K562 (cell line): ENCODE measurements at regions not wholly inside any gene's neighbourhood (a gene's known extent, or its start where the extent isn't known, plus 50 kb on each side); places are given as distances from the start of the nearest gene placed in this dataset.

Experiments
- ATAC-seq: fragments of 200-7000 bp; cut with Tn5 transposase; 3 replicates; pipeline ENCODE4 v1.9.1; 2020; ENCODE audit warnings: moderate library complexity
- BruUV-seq: library from RNA; stranded (reverse); fragments of 400-500 nt; replicated peaks from 2 replicates; lab custom pipeline; 2021; lab: Mats Ljungman, UMichigan
- CTCF ChIA-PET: fragments of 300-600 bp; formaldehyde crosslinking; extraction: SDS; loops from one replicate; lab custom pipeline; 2021; ENCODE audit warnings: low intra/inter-chr PET ratio; lab: Yijun Ruan, JAX
- POLR2A ChIA-PET: fragments of 300-600, 350-650 bp; sonication (Branson Sonifier 250); formaldehyde crosslinking; extraction: SDS; loops from one replicate; lab custom pipeline; 2021; ENCODE audit warnings: antibody characterized with exemption, inconsistent platforms; lab: Yijun Ruan, JAX
- DNase-seq, 4 experiments: peaks; one replicate each; pipeline versions ENCODE4 v3.0.0 to v3.0.0-alpha.2; 2011 to 2018; ENCODE audit warnings: low spot score in 3 of 4, mixed read lengths in 3 of 4; ENCODE audit errors: extremely low read depth in 1 of 4
- FAIRE-seq: peaks from 2 replicates; lab custom pipeline; 2011; peaks lifted over from hg19 to GRCh38; lab: Jason Lieb, UNC
- H2AFZ ChIP-seq: 2 replicates; pipeline ENCODE4 v1.6.0; 2011; ENCODE audit warnings: low read depth, low read length, control low read depth, inconsistent platforms
- H3K27ac ChIP-seq: fragments of 200-600 bp; 3 replicates; pipeline ENCODE4 v1.8.0; 2011; ENCODE audit warnings: low read depth, mild to moderate bottlenecking, control low read depth, inconsistent platforms, low read length, moderate library complexity, mixed read lengths; ENCODE audit errors: extremely low read depth
- H3K27me3 ChIP-seq, 2 experiments: fragments of 300-600 bp in 1 of 2; 2 replicates in 1 of 2; 3 replicates in 1 of 2; pipeline versions ENCODE4 v1.6.0 to v1.8.0; 2011; ENCODE audit warnings: inconsistent platforms in 2 of 2, low read length in 2 of 2, mild to moderate bottlenecking in 1 of 2, mixed read lengths in 1 of 2, moderate library complexity in 1 of 2; ENCODE audit not compliant: control insufficient read depth in 2 of 2, insufficient read depth in 2 of 2
- H3K36me3 ChIP-seq: fragments of 300-600 bp; 3 replicates; pipeline ENCODE4 v1.8.0; 2011; ENCODE audit warnings: mild to moderate bottlenecking, low read length, inconsistent platforms; ENCODE audit not compliant: control insufficient read depth, insufficient read depth
- H3K4me1 ChIP-seq, 2 experiments: fragments of 200-600 bp in 1 of 2; replicated peaks in 1 of 2; 2 replicates in 1 of 2; 3 replicates in 1 of 2; pipeline versions ENCODE4 v1.5.1 to v1.8.0; 2011; ENCODE audit warnings: inconsistent platforms in 2 of 2, low read length in 2 of 2, mild to moderate bottlenecking in 1 of 2, mixed read lengths in 1 of 2, moderate library complexity in 1 of 2; ENCODE audit not compliant: control insufficient read depth in 2 of 2, insufficient read depth in 2 of 2
- H3K4me2 ChIP-seq: 2 replicates; pipeline ENCODE4 v1.6.1; 2011; ENCODE audit warnings: low read length, control low read depth, inconsistent platforms, mixed read lengths; ENCODE audit not compliant: insufficient read depth
- H3K4me3 ChIP-seq: fragments of 200-600 bp; sonication (generic), shearing (Covaris generic); 2 replicates; pipeline ENCODE4 v1.5.1; 2016; ENCODE audit warnings: control low read depth, inconsistent platforms
- H3K79me2 ChIP-seq: fragments of 200-600 bp; 3 replicates; pipeline ENCODE4 v1.8.0; 2011; ENCODE audit warnings: low read length, inconsistent platforms; ENCODE audit not compliant: control insufficient read depth, insufficient read depth
- H3K9ac ChIP-seq, 2 experiments: 2 replicates each; pipeline versions ENCODE4 v1.6.0 to v1.6.1; 2011; ENCODE audit warnings: low read depth in 2 of 2, low read length in 2 of 2, control low read depth in 1 of 2, inconsistent platforms in 1 of 2, mild to moderate bottlenecking in 1 of 2, mixed read lengths in 1 of 2; ENCODE audit not compliant: insufficient read depth in 1 of 2
- H3K9me1 ChIP-seq: one replicate; pipeline ENCODE4 v1.6.0; 2011; ENCODE audit warnings: inconsistent platforms, mild to moderate bottlenecking, low read length, moderate library complexity; ENCODE audit not compliant: control insufficient read depth, insufficient read depth
- H3K9me3 ChIP-seq: replicated peaks from 2 replicates; pipeline ENCODE4 v1.5.1; 2011; ENCODE audit warnings: low read depth, low read length, inconsistent platforms; ENCODE audit not compliant: control insufficient read depth, insufficient read depth
- H4K20me1 ChIP-seq: replicated peaks from 2 replicates; pipeline ENCODE4 v1.6.1; 2011; ENCODE audit warnings: low read length, inconsistent platforms, mixed read lengths; ENCODE audit not compliant: control insufficient read depth, insufficient read depth
- CBFB ChIP-seq: sonication (generic); formaldehyde crosslinking; IDR thresholded peaks from 2 replicates; pipeline ENCODE4 v1.4.0; 2020; ENCODE audit warnings: mild to moderate bottlenecking, missing genetic modification reagents
- CTBP1 ChIP-seq: fragments of 450-650 bp; IDR thresholded peaks from 2 replicates; pipeline ENCODE4 v1.6.1; 2016; ENCODE audit warnings: borderline replicate concordance
- DPF2 ChIP-seq: fragments of 450-650 bp; IDR thresholded peaks from 2 replicates; pipeline ENCODE4 v1.6.1; 2016
- HDAC6 ChIP-seq: IDR thresholded peaks from 2 replicates; pipeline ENCODE4 v1.6.1; 2012; ENCODE audit warnings: low read depth, mild to moderate bottlenecking, control low read depth, inconsistent platforms, low read length, moderate library complexity
- KDM1A ChIP-seq, 2 experiments: fragments of 450-650 bp; IDR thresholded peaks; 2 replicates each; pipeline ENCODE4 v1.6.1; 2016; ENCODE audit warnings: mild to moderate bottlenecking in 2 of 2
- MECOM ChIP-seq: fragments of 250-450 bp; sonication (Bioruptor Pico); IDR thresholded peaks from 2 replicates; pipeline ENCODE4 v1.8.0; 2022; ENCODE audit warnings: inconsistent platforms
- NCOA6 ChIP-seq: fragments of 450-650 bp; IDR thresholded peaks from 2 replicates; pipeline ENCODE4 v1.6.1; 2017; ENCODE audit warnings: mild to moderate bottlenecking
- NR2C1 ChIP-seq, 2 experiments: fragments of 450-650 bp; IDR thresholded peaks; 2 replicates each; pipeline ENCODE4 v1.6.1; 2017; ENCODE audit warnings: mild to moderate bottlenecking in 2 of 2, antibody characterized with exemption in 1 of 2, inconsistent platforms in 1 of 2, missing compliant biosample characterization in 1 of 2, missing genetic modification characterization in 1 of 2
- PATZ1 ChIP-seq: fragments of 250-450 bp; sonication (Bioruptor Pico); IDR thresholded peaks from 2 replicates; pipeline ENCODE4 v1.5.0; 2020; ENCODE audit warnings: mild to moderate bottlenecking, borderline replicate concordance
- POLR2A ChIP-seq: fragments of 450-650 bp; conservative IDR thresholded peaks from 2 replicates; pipeline ENCODE4 v1.6.1; 2016
- POLR2AphosphoS2 ChIP-seq: IDR thresholded peaks from 2 replicates; pipeline ENCODE4 v1.6.1; 2012; ENCODE audit warnings: low read length, improper control_type of control experiment
- SP1 ChIP-seq: sonication (generic); formaldehyde crosslinking; IDR thresholded peaks from 2 replicates; pipeline ENCODE4 v1.8.1; 2022; ENCODE audit warnings: mild to moderate bottlenecking, missing genetic modification reagents
- STAG1 ChIP-seq: sonication (generic); formaldehyde crosslinking; IDR thresholded peaks from 2 replicates; pipeline ENCODE4 v1.5.0; 2020; ENCODE audit warnings: missing genetic modification reagents, borderline replicate concordance
- TEAD2 ChIP-seq: fragments of 450-650 bp; IDR thresholded peaks from 2 replicates; pipeline ENCODE4 v1.6.1; 2016; ENCODE audit warnings: missing genetic modification characterization, control low read depth, missing compliant biosample characterization
- ZNF224 ChIP-seq: sonication (generic); formaldehyde crosslinking; IDR thresholded peaks from 2 replicates; pipeline ENCODE4 v1.8.0; 2022; ENCODE audit warnings: mild to moderate bottlenecking, missing genetic modification reagents
- ZNF280A ChIP-seq: fragments of 450-650 bp; IDR thresholded peaks from 2 replicates; pipeline ENCODE4 v1.6.1; 2018; ENCODE audit warnings: mild to moderate bottlenecking, low read depth; ENCODE audit not compliant: partially characterized antibody
- ZNF324 ChIP-seq: fragments of 250-450 bp; sonication (Bioruptor Pico); IDR thresholded peaks from 2 replicates; pipeline ENCODE4 v1.4.0; 2020; ENCODE audit warnings: mild to moderate bottlenecking
- WGBS: fragments of 100-300 bp; shearing (Covaris generic); methylation state at CpG from one replicate; pipeline ENCODE4 v1.1.6; 2016; ENCODE audit warnings: low coverage, mixed read lengths; ENCODE audit not compliant: insufficient coverage; ENCODE audit errors: missing lambda C conversion rate; 5-methylcytosine and 5-hydroxymethylcytosine counted together
- in situ Hi-C: fragments of 300-500 bp; cut with MboI; formaldehyde crosslinking; loops from 4 replicates; pipeline ENCODE4 v1.15.0; 2018; ENCODE audit warnings: inconsistent platforms, mixed read lengths
- intact Hi-C: fragments of 100-400 bp; cut with micrococcal nuclease; formaldehyde crosslinking; loops from 2 replicates; pipeline ENCODE4 v1.14.2; 2022

- no TSS peak for BruUV-seq
- ATAC-seq (no peak), FAIRE-seq (no peak), DNase-seq (no peak)
- Histone ChIP-seq H3K4me1 (no peaks in the 10 kb centered on the region), H3K4me3 (no peak overlapping the region), H3K27me3 (no peaks in the 10 kb centered on the region), H3K9me3 (no peaks in the 10 kb centered on the region), H2AFZ (no peak overlapping the region), H3K4me2 (no peak overlapping the region), H3K36me3 (no peaks in the 10 kb centered on the region), H3K9ac (no peak overlapping the region), H3K27ac (no peak overlapping the region), H3K79me2 (no peaks in the 10 kb centered on the region), H4K20me1 (no peaks in the 10 kb centered on the region), H3K9me1 (no peaks in the 10 kb centered on the region)
- CTCF ChIA-PET: no interaction called here
- POLR2A ChIA-PET: no interaction called here
- no peak for TF ChIP-seq CBFB (CRISPR knock-in tag)
- no peak for TF ChIP-seq MECOM (CRISPR knock-in tag)
- TF ChIP-seq PATZ1 (CRISPR knock-in tag): no peak
- TF ChIP-seq ZNF280A: no peak
- no peak for TF ChIP-seq STAG1 (CRISPR knock-in tag)
- no peak for TF ChIP-seq HDAC6
- no peak for TF ChIP-seq DPF2
- TF ChIP-seq KDM1A (IDR thresholded peaks at IDR 0.05): no peak
- no peak for TF ChIP-seq ZNF224 (CRISPR knock-in tag)
- TF ChIP-seq TEAD2: no peak
- no peak for TF ChIP-seq SP1
- no peak for TF ChIP-seq CTBP1
- TF ChIP-seq ZNF324: no peak
- no peak for TF ChIP-seq NR2C1 (IDR thresholded peaks at IDR 0.05)
- no peak for TF ChIP-seq NR2C1 (tag; IDR thresholded peaks at IDR 0.05)
- TF ChIP-seq POLR2A: no peak
- no peak for TF ChIP-seq POLR2AphosphoS2
- no peak for TF ChIP-seq NCOA6
- in situ Hi-C loops (no loop called here), intact Hi-C loops (no loop called here)
- 0% methylated on average over 1 of the region's 1 CpG for WGBS
Measured at GRCh38 chr17:54194268-54194667, 371.5 kb downstream of the KIF2B start.
